ENCODE measurements at regions not wholly inside any gene's neighbourhood (a gene's known extent, or its start where the extent isn't known, plus 50 kb on each side); places are given as distances from the start of the nearest gene placed in this dataset.
"Not testable (repeated sequence)": the region's sequence is repeated elsewhere in the genome, so short reads cannot be mapped to it uniquely, and the experiment has no call there.

GRCh38 chr9:15113288-15113687 is 193.7 kb downstream of the TTC39B start:
- DNase-seq = no peak

- DNase-seq = no peak
Observed at GRCh38 chr9:15111071-15111470, 195.9 kb downstream of the TTC39B start.

- peak in 1 of 2 donors; percentile 9 for DNase-seq
Observed at GRCh38 chr9:15104826-15105420, 194.7 kb upstream of the FREM1 start.

GRCh38 chr9:15103290-15103689 is 193.1 kb upstream of the FREM1 start:
- DNase-seq = no peak

- DNase-seq = no peak
Observed at GRCh38 chr9:15101095-15101494, 190.9 kb upstream of the FREM1 start.

- no peak for DNase-seq
Observed at GRCh38 chr9:15100571-15100970, 190.3 kb upstream of the FREM1 start.

GRCh38 chr9:15096972-15097371 is 186.7 kb upstream of the FREM1 start:
- DNase-seq = no peak

GRCh38 chr9:15086778-15087324 is 176.6 kb upstream of the FREM1 start:
- DNase-seq = no peak

GRCh38 chr9:15086156-15086763 is 176.0 kb upstream of the FREM1 start:
- no peak for DNase-seq

GRCh38 chr9:15081021-15081753 is 171.0 kb upstream of the FREM1 start:
- DNase-seq = no peak

- no peak for DNase-seq
Observed at GRCh38 chr9:15080401-15080800, 170.2 kb upstream of the FREM1 start.

- DNase-seq = no peak
Observed at GRCh38 chr9:15079989-15080388, 169.8 kb upstream of the FREM1 start.

GRCh38 chr9:15077946-15078729 is 167.9 kb upstream of the FREM1 start:
- no peak for DNase-seq

GRCh38 chr9:15073620-15074019 is 163.4 kb upstream of the FREM1 start:
- DNase-seq = no peak

- DNase-seq = no peak
Observed at GRCh38 chr9:15070716-15071115, 160.5 kb upstream of the FREM1 start.

GRCh38 chr9:15069106-15069505 is 158.9 kb upstream of the FREM1 start:
- DNase-seq = no peak

- no peak for DNase-seq
Observed at GRCh38 chr9:15068261-15068660, 158.0 kb upstream of the FREM1 start.

GRCh38 chr9:15059003-15059402 is 148.8 kb upstream of the FREM1 start:
- no peak for DNase-seq

- DNase-seq = no peak
Observed at GRCh38 chr9:15058236-15058635, 148.0 kb upstream of the FREM1 start.

GRCh38 chr9:15055284-15055683 is 145.1 kb upstream of the FREM1 start:
- not testable (repeated sequence) for DNase-seq

GRCh38 chr9:15048772-15049171 is 138.5 kb upstream of the FREM1 start:
- no peak for DNase-seq

GRCh38 chr9:15047028-15047551 is 136.9 kb upstream of the FREM1 start:
- no peak for DNase-seq

GRCh38 chr9:15033316-15033715 is 123.1 kb upstream of the FREM1 start:
- DNase-seq = no peak
